Transverse colon (tissue), 4 donors: ENCODE measurements at regions not wholly inside any gene's neighbourhood (a gene's known extent, or its start where the extent isn't known, plus 50 kb on each side); places are given as distances from the start of the nearest gene placed in this dataset.

Experiments
- CTCF ChIP-seq, 5 experiments: fragments of 200-600 bp in 3 of 5; fragments of 450-650 bp in 2 of 5; sonication (generic) in 3 of 5; IDR thresholded peaks; 1 replicate in 2 of 5; 2 replicates in 3 of 5; pipeline ENCODE4 v1.5.1; 2016 to 2017; ENCODE audit warnings: antibody characterized with exemption in 5 of 5, inconsistent platforms in 3 of 5, mild to moderate bottlenecking in 2 of 5, moderate library complexity in 1 of 5
- POLR2AphosphoS5 ChIP-seq, 3 donors: sonication (generic); formaldehyde crosslinking; IDR thresholded peaks; one replicate each; pipeline ENCODE4 v1.6.1; 2016; ENCODE audit warnings: antibody characterized with exemption in 3 of 3

- TF ChIP-seq POLR2AphosphoS5 (IDR thresholded peaks at IDR 0.05), result no peak
- TF ChIP-seq CTCF (IDR thresholded peaks at IDR 0.05), result no peak
Observed at GRCh38 chr13:40287428-40287827, 379.0 kb downstream of the FOXO1 start.
